ENCODE measurements at regions not wholly inside any gene's neighbourhood (a gene's known extent, or its start where the extent isn't known, plus 50 kb on each side); places are given as distances from the start of the nearest gene placed in this dataset.

DNA sequence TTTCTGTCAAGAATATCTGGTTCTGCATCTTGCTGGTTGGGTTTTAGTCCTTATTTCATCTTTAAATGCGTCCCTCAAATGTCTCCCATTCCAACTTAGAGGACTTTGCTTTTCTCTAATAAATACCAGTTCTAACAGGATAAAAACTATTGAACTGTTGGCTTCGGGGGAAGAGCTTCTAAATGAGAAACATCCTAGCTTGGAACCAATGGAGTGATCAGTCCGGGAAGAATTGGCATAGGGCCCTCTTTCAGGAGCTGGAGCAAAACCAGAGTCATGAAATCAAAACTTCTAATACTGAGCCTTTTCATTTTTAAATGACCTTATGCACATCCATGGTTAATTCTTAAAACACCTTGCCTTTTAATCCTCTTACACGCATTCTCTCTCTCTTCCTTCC lies 401.6 kb upstream of the SMIM21 start:
- no peak overlapping the region for H3K4me3 ChIP-seq (ENCODE audit: low read depth, low read length)
- in situ Hi-C loops (cut with HindIII; ENCODE audit: low sequenced_read_pairs), result no loop called here
- TF ChIP-seq, protein P1, sequence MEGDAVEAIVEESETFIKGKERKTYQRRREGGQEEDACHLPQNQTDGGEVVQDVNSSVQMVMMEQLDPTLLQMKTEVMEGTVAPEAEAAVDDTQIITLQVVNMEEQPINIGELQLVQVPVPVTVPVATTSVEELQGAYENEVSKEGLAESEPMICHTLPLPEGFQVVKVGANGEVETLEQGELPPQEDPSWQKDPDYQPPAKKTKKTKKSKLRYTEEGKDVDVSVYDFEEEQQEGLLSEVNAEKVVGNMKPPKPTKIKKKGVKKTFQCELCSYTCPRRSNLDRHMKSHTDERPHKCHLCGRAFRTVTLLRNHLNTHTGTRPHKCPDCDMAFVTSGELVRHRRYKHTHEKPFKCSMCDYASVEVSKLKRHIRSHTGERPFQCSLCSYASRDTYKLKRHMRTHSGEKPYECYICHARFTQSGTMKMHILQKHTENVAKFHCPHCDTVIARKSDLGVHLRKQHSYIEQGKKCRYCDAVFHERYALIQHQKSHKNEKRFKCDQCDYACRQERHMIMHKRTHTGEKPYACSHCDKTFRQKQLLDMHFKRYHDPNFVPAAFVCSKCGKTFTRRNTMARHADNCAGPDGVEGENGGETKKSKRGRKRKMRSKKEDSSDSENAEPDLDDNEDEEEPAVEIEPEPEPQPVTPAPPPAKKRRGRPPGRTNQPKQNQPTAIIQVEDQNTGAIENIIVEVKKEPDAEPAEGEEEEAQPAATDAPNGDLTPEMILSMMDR (IDR thresholded peaks at IDR 0.05; ENCODE audit: low read depth, low read length), result no peak
- DNase-seq (ENCODE audit: low read depth, low spot score), result no peak

DNA sequence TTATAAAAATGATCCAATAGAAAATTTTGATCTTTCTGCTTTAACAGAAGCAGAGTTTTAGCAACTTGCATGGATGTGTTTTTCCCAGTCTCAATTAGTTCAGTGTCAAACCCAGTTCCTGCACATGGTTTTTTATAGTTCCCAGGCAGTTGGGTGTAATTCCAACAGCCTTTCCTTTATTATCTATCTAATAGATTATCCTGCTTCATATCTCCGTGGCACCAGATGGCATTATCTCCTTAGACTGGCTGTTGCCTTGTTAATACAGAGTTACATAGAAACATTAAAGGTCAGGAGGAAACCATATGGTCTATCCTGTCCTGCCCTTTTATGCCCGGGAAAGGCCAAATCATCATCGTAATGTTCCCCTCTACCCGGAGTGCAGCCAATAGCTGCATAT lies 400.9 kb upstream of the SMIM21 start:
- DNase-seq (ENCODE audit: low read depth, low spot score), result no peak
- in situ Hi-C loops (cut with HindIII; ENCODE audit: low sequenced_read_pairs), result no loop called here
- TF ChIP-seq, protein P1 (IDR thresholded peaks at IDR 0.05; ENCODE audit: low read depth, low read length), result no peak
- H3K4me3 ChIP-seq (ENCODE audit: low read depth, low read length), result no peak overlapping the region

DNA sequence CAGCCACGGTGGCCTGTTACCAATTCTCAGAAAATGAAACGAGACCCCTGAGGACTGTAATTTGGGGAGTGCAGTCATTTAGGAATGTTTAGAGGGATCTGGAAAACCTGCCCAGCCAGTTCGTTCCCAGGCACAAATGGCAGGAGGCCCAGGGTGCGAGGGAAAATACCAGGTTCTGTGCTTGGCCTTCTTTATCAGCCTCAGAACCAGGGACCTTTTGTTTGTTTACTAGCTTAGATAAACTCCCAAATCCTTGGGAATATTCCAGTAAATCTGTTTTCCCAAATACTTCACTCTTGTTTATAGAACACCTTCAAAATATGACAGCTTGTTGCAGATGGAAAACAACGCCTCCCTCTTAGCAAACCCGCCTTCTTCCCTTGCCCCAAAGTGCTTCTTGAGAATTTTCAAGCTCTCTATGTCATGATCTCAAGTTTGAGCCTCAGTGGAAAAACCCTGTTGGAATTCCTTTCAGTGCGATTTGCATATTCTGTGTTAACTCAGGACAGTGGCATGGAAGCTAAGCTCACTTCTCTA lies 400.3 kb upstream of the SMIM21 start:
- no peak overlapping the region for H3K4me3 ChIP-seq (ENCODE audit: low read depth, low read length)
- DNase-seq (ENCODE audit: low read depth, low spot score), result no peak
- in situ Hi-C loops (cut with HindIII; ENCODE audit: low sequenced_read_pairs), result no loop called here
- TF ChIP-seq, protein P1 (IDR thresholded peaks at IDR 0.05; ENCODE audit: low read depth, low read length), result no peak

DNA sequence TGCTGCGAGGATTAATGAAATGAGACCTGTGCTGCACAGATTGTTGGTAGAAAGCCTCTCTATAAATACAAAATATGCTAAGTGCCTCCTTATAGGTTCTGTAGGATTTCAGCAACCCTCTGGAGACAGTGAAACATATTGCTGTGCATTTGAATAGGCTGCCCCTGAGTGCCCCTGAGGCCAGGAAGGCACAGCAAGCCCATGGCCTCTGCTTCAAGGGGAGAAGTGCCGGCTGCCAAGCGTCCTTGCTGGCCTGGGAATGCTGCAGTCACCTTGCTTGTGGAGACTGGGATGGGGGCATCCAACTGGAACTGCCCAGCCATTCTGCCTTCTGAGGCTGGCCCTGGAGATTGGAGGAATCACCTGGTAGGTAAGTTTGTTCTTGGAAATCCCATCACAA lies 397.2 kb upstream of the SMIM21 start:
- in situ Hi-C loops (cut with HindIII; ENCODE audit: low sequenced_read_pairs), result no loop called here
- TF ChIP-seq, protein P1 (IDR thresholded peaks at IDR 0.05; ENCODE audit: low read depth, low read length), result no peak
- no peak overlapping the region for H3K4me3 ChIP-seq (ENCODE audit: low read depth, low read length)
- no peak for DNase-seq (ENCODE audit: low read depth, low spot score)

DNA sequence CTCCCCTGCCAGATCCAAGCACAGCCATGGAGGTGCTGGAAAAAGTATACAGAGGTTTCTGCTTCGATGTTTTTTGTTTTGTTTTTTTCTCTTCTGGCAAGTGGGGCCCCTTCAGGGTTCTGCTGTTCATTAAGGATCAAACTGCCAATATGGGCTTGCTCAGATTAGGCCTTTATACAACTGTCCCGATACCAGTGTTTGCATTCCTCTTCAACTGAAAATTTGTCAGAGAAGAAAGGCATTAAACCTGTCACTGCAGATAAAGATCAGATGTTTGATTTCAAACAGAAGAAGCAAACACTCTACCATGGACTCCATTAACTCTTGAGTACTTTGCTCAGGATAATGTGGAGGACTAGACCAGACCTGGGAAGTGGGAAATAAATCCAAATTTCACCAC lies 396.0 kb upstream of the SMIM21 start:
- no peak for DNase-seq (ENCODE audit: low read depth, low spot score)
- no peak overlapping the region for H3K4me3 ChIP-seq (ENCODE audit: low read depth, low read length)
- TF ChIP-seq, protein P1 (IDR thresholded peaks at IDR 0.05; ENCODE audit: low read depth, low read length), result no peak
- in situ Hi-C loops (cut with HindIII; ENCODE audit: low sequenced_read_pairs), result no loop called here

DNA sequence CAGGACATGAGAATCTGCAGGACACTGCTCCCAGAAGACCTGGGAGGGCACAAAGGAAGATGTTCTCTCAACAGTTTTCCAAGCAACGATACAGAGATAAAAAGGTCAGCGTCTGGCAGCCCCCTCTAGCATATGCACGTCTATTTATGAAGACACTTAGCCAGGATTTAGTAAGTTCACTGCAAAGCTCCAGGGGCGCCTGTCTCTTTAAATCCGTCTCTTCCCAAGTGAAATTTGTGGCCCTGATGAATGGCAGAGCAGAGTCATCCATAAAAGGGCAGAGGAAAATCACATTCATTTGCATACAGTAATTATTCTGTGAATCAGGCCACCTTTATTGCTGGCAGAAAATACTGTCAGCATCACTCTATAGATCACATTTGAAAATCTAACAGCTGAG lies 390.9 kb upstream of the SMIM21 start:
- no peak overlapping the region for H3K4me3 ChIP-seq (ENCODE audit: low read depth, low read length)
- in situ Hi-C loops (cut with HindIII; ENCODE audit: low sequenced_read_pairs), result no loop called here
- TF ChIP-seq, protein P1 (IDR thresholded peaks at IDR 0.05; ENCODE audit: low read depth, low read length), result no peak
- DNase-seq (ENCODE audit: low read depth, low spot score), result no peak

DNA sequence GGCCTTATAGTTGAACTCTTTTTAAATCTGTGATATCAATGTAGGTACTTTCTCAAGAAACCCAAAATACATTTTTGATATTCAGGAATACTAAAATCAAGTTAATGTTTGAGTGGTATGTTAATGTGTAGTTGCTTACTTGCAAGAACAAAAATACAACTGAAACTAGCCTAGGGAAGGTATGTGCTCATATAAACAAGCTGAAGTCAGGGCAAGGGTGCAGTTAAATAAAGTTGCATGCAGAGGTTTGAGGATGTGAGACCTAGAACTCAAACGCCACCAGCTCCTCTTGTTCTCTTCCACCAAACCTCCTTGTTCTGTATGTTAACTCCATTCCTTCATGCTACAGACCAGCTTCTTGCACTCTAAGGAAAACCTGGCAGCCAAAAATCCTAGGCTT lies 388.3 kb upstream of the SMIM21 start:
- in situ Hi-C loops (cut with HindIII; ENCODE audit: low sequenced_read_pairs), result no loop called here
- TF ChIP-seq, protein P1 (IDR thresholded peaks at IDR 0.05; ENCODE audit: low read depth, low read length), result no peak
- H3K4me3 ChIP-seq (ENCODE audit: low read depth, low read length), result no peak overlapping the region
- DNase-seq (ENCODE audit: low read depth, low spot score), result no peak
